BJ (cell line): ENCODE measurements at regions not wholly inside any gene's neighbourhood (a gene's known extent, or its start where the extent isn't known, plus 50 kb on each side); places are given as distances from the start of the nearest gene placed in this dataset.

ENCODE experiments used
- CTCF ChIA-PET: fragments of 350-600 bp; formaldehyde crosslinking; extraction: SDS; loops from one replicate; lab custom pipeline; 2021; ENCODE audit warnings: antibody characterized with exemption, inconsistent platforms; lab: Yijun Ruan, JAX
- POLR2A ChIA-PET: fragments of 300-600 bp; sonication (Branson Sonifier 250); formaldehyde crosslinking; extraction: SDS; loops from one replicate; lab custom pipeline; 2021; ENCODE audit warnings: antibody characterized with exemption; lab: Charles Lee
- DNase-seq: peaks from one replicate; pipeline ENCODE4 v3.0.0-alpha.2; 2011; ENCODE audit warnings: low read depth
- H3K27me3 ChIP-seq: 2 replicates; pipeline ENCODE4 v1.6.0; 2011; ENCODE audit warnings: low read length; ENCODE audit not compliant: control insufficient read depth, insufficient read depth
- H3K36me3 ChIP-seq: 2 replicates; pipeline ENCODE4 v1.5.1; 2011; ENCODE audit warnings: low read length; ENCODE audit not compliant: control insufficient read depth, insufficient read depth
- H3K4me3 ChIP-seq: 2 replicates; pipeline ENCODE4 v1.5.1; 2011; ENCODE audit warnings: low read depth, mild to moderate bottlenecking, control low read depth, low read length
- TF ChIP-seq, protein P1 (sequence below): IDR thresholded peaks from 2 replicates; pipeline ENCODE4 v1.5.1; 2011; ENCODE audit warnings: low read depth, mild to moderate bottlenecking, control low read depth, inconsistent platforms, low read length, moderate library complexity; ENCODE audit not compliant: insufficient read depth

GRCh38 chr13:34430294-34430693 lies 511.8 kb upstream of the NBEA start:
- POLR2A ChIA-PET, result no interaction called here
- CTCF ChIA-PET, result interaction anchor here (0.8 to 1.0 kb wide), 2 partner anchors 9 to 13 kb away, joined by 3 to 4 read pairs; no protein-coding TSS in a partner anchor
- H3K36me3 ChIP-seq, result no peaks in the 10 kb centered on the region
- TF ChIP-seq, protein P1, sequence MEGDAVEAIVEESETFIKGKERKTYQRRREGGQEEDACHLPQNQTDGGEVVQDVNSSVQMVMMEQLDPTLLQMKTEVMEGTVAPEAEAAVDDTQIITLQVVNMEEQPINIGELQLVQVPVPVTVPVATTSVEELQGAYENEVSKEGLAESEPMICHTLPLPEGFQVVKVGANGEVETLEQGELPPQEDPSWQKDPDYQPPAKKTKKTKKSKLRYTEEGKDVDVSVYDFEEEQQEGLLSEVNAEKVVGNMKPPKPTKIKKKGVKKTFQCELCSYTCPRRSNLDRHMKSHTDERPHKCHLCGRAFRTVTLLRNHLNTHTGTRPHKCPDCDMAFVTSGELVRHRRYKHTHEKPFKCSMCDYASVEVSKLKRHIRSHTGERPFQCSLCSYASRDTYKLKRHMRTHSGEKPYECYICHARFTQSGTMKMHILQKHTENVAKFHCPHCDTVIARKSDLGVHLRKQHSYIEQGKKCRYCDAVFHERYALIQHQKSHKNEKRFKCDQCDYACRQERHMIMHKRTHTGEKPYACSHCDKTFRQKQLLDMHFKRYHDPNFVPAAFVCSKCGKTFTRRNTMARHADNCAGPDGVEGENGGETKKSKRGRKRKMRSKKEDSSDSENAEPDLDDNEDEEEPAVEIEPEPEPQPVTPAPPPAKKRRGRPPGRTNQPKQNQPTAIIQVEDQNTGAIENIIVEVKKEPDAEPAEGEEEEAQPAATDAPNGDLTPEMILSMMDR, result no peak
- no peak for DNase-seq
- H3K27me3 ChIP-seq, result no peaks in the 10 kb centered on the region
- no peak overlapping the region for H3K4me3 ChIP-seq

- TF ChIP-seq, protein P1, result no peak
- POLR2A ChIA-PET, result no interaction called here
- Histone ChIP-seq H3K36me3 (no peaks in the 10 kb centered on the region), H3K4me3 (no peak overlapping the region), H3K27me3 (no peaks in the 10 kb centered on the region)
- CTCF ChIA-PET, result no interaction called here
- DNase-seq, result no peak
Measured at GRCh38 chr13:34431827-34432581, 510.1 kb upstream of the NBEA start.

- POLR2A ChIA-PET, result interaction anchor here (0.6 kb wide), 1 partner anchor 228 kb away, joined by 3 read pairs; no protein-coding TSS in a partner anchor
- Histone ChIP-seq H3K4me3 (no peak overlapping the region), H3K36me3 (no peaks in the 10 kb centered on the region), H3K27me3 (no peaks in the 10 kb centered on the region)
- CTCF ChIA-PET, result no interaction called here
- TF ChIP-seq, protein P1, result no peak
- peak; percentile 23 for DNase-seq
Measured at GRCh38 chr13:34435338-34435737, 506.7 kb upstream of the NBEA start.

GRCh38 chr13:34437873-34438272 lies 504.2 kb upstream of the NBEA start:
- CTCF ChIA-PET, result interaction anchor here (1.3 kb wide), 1 partner anchor 9 kb away, joined by 4 read pairs; no protein-coding TSS in a partner anchor
- no peak for DNase-seq
- Histone ChIP-seq H3K36me3 (no peaks in the 10 kb centered on the region), H3K27me3 (no peaks in the 10 kb centered on the region), H3K4me3 (no peak overlapping the region)
- POLR2A ChIA-PET, result no interaction called here
- TF ChIP-seq, protein P1, result no peak

DNA sequence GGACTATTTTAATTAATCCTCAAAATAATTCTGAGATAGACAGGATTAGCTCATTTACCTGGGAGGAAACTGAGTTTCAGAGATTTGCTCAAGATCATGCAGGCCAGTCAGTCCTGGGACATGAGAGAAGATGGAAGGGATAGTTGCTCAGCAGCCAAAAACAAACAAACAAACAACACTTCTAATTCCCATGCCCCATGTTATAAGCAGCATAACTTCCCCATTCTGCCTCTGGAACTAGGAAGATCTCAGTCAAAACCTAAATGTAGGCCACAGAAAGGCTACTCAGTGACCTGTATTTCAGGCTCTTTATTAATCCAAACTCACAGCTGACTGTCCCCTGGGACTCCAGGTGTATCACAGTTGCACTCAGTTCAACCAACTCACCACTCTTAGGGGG lies 489.2 kb upstream of the NBEA start:
- H3K27me3 ChIP-seq, result no peaks in the 10 kb centered on the region
- CTCF ChIA-PET, result interaction anchor here (0.5 kb wide), 1 partner anchor 19 kb away, joined by 3 read pairs; no protein-coding TSS in a partner anchor
- H3K4me3 ChIP-seq, result no peak overlapping the region
- POLR2A ChIA-PET, result no interaction called here
- DNase-seq, result no peak
- TF ChIP-seq, protein P1, result no peak
- H3K36me3 ChIP-seq, result no peaks in the 10 kb centered on the region
